ENCODE measurements at regions not wholly inside any gene's neighbourhood (a gene's known extent, or its start where the extent isn't known, plus 50 kb on each side); places are given as distances from the start of the nearest gene placed in this dataset.

- no peak for TF ChIP-seq CTCF (IDR thresholded peaks at IDR 0.05)
- TF ChIP-seq EZH2 (IDR thresholded peaks at IDR 0.05; ENCODE audit: borderline replicate concordance, insufficient read depth, low read depth, low read length, poor library complexity, severe bottlenecking) = no peak
Observed at GRCh38 chr3:127396473-127396872, 108.6 kb upstream of the PRR20G start.
